SK-N-SH treated with all-trans-retinoic acid at 6 μM for 48 hours (cell line): ENCODE measurements at regions not wholly inside any gene's neighbourhood (a gene's known extent, or its start where the extent isn't known, plus 50 kb on each side); places are given as distances from the start of the nearest gene placed in this dataset.

ENCODE experiments used
- ARNTL ChIP-seq: fragments of 450-650 bp; formaldehyde crosslinking; IDR thresholded peaks from 2 replicates; pipeline ENCODE4 v1.5.0; 2020; ENCODE audit warnings: low read depth, mild to moderate bottlenecking, moderate library complexity, borderline replicate concordance
- OSR1 ChIP-seq: fragments of 250-450 bp; sonication (Bioruptor Pico); IDR thresholded peaks from 2 replicates; pipeline ENCODE4 v1.8.0; 2022; ENCODE audit warnings: moderate library complexity, mild to moderate bottlenecking, inconsistent platforms

DNA sequence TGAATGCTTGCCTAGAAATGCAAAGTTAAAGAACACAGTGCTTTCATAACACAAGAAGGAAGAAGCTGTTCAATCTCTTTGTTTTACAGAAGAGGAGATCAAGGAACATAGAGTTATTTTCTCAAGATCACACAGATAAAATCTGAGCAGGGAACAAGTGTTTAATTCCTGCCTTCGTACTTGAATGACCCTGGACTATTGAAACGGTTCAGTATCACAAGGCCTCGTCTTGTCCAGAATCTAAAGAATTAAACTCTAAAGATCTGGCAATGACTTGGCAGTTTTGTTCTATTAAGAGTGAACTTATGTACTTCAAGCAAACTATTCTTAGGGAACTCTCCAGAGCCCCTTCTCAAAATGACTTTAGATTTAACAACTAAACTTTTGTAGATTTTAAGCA lies 97.7 kb downstream of the ANXA5 start:
- TF ChIP-seq ARNTL (CRISPR knock-in tag) (no peak), OSR1 (no peak)
